22Rv1 (cell line): ENCODE measurements at regions not wholly inside any gene's neighbourhood (a gene's known extent, or its start where the extent isn't known, plus 50 kb on each side); places are given as distances from the start of the nearest gene placed in this dataset.

Source experiments
- ZFX ChIP-seq: fragments of 450-650 bp; IDR thresholded peaks from 2 replicates; pipeline ENCODE4 v1.6.1; 2017; ENCODE audit warnings: antibody characterized with exemption, borderline replicate concordance
- TF ChIP-seq, protein P1 (sequence below): fragments of 450-650 bp; IDR thresholded peaks from 2 replicates; pipeline ENCODE4 v1.5.1; 2017; ENCODE audit warnings: mild to moderate bottlenecking

GRCh38 chr10:10626734-10627133 lies 390.9 kb upstream of the CELF2 start:
- TF ChIP-seq, protein P1, sequence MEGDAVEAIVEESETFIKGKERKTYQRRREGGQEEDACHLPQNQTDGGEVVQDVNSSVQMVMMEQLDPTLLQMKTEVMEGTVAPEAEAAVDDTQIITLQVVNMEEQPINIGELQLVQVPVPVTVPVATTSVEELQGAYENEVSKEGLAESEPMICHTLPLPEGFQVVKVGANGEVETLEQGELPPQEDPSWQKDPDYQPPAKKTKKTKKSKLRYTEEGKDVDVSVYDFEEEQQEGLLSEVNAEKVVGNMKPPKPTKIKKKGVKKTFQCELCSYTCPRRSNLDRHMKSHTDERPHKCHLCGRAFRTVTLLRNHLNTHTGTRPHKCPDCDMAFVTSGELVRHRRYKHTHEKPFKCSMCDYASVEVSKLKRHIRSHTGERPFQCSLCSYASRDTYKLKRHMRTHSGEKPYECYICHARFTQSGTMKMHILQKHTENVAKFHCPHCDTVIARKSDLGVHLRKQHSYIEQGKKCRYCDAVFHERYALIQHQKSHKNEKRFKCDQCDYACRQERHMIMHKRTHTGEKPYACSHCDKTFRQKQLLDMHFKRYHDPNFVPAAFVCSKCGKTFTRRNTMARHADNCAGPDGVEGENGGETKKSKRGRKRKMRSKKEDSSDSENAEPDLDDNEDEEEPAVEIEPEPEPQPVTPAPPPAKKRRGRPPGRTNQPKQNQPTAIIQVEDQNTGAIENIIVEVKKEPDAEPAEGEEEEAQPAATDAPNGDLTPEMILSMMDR: no peak
- TF ChIP-seq ZFX: no peak
